ENCODE measurements at regions not wholly inside any gene's neighbourhood (a gene's known extent, or its start where the extent isn't known, plus 50 kb on each side); places are given as distances from the start of the nearest gene placed in this dataset.

DNA sequence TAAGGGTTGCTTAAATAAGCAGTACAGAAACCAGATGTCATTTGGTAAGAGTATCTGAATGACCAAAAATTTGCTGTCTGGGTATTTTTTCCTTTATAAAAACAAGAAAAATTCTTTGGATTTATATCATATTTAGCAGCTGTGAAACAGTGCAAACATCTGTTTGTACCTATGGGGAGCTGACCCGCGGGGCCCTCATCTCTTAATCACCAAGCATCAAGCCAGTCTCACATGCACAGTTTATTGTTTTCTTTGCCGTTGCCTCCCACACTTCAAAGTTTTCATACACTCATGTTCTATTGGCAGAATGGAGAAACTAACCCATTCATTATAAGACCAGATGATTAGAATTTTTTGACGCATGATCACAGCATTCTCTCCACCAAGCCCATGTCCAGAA lies 142.2 kb downstream of the BMP4 start:
- no peak for TF ChIP-seq POLR2A (IDR thresholded peaks at IDR 0.05)
- TF ChIP-seq, protein P1, sequence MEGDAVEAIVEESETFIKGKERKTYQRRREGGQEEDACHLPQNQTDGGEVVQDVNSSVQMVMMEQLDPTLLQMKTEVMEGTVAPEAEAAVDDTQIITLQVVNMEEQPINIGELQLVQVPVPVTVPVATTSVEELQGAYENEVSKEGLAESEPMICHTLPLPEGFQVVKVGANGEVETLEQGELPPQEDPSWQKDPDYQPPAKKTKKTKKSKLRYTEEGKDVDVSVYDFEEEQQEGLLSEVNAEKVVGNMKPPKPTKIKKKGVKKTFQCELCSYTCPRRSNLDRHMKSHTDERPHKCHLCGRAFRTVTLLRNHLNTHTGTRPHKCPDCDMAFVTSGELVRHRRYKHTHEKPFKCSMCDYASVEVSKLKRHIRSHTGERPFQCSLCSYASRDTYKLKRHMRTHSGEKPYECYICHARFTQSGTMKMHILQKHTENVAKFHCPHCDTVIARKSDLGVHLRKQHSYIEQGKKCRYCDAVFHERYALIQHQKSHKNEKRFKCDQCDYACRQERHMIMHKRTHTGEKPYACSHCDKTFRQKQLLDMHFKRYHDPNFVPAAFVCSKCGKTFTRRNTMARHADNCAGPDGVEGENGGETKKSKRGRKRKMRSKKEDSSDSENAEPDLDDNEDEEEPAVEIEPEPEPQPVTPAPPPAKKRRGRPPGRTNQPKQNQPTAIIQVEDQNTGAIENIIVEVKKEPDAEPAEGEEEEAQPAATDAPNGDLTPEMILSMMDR (IDR thresholded peaks at IDR 0.05) = no peak
